ENCODE measurements at regions not wholly inside any gene's neighbourhood (a gene's known extent, or its start where the extent isn't known, plus 50 kb on each side); places are given as distances from the start of the nearest gene placed in this dataset.

DNA sequence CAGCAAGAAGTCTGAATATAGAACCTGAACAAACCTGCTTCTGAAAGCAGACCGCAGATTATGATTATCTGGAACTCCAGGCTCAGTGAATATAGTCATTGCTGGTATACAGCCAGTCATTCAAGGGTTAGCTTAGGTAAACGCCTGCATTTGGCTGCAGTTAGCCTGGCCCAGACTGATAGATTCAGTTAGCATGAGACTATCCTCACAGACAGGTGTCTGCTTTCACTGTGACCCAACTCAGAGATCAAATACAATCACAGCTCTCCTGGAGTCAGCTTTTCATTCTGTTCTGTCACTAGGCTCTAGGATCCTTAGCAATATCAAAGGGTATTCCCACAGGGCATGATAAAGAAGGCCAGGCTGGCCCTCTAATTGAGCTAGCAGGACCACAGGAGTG lies 138.6 kb upstream of the PLCXD3 start:
- no peaks in the 10 kb centered on the region; the same call in 1 of the 2 replicates for H3K27me3 ChIP-seq (replicated peaks; ENCODE audit: control insufficient read depth, insufficient read depth, low read length)
- no peak overlapping the region for H3K4me3 ChIP-seq (replicated peaks; ENCODE audit: low read depth, low read length)
- no peak for TF ChIP-seq CTCF (IDR thresholded peaks at IDR 0.05; ENCODE audit: insufficient read depth, low read length, poor library complexity, severe bottlenecking)
- H3K36me3 ChIP-seq (ENCODE audit: control insufficient read depth, insufficient read depth, low read length), result no peaks in the 10 kb centered on the region
- no peak for DNase-seq (ENCODE audit: extremely low read depth, insufficient read length)

DNA sequence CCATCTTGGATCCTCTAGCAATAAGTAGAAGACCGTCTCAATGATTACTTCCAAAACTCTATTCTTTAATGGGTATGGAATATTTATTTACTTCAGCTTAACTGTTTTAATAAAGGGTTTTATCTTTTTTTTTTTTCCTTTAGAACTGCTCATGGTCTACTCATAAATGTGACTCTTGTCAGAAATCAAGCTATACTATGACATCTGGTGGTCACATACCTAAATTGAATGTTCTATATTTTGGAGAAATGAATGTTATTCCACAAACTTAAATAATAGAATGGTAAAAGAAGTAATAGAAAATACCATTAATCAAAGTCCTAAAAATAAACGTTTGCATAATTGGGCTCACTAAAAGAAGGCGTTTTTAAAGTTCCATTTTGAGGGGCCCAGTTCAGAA lies 131.2 kb upstream of the PLCXD3 start:
- no peak overlapping the region for H3K4me3 ChIP-seq (replicated peaks; ENCODE audit: low read depth, low read length)
- no peak for TF ChIP-seq CTCF (IDR thresholded peaks at IDR 0.05; ENCODE audit: insufficient read depth, low read length, poor library complexity, severe bottlenecking)
- H3K27me3 ChIP-seq (replicated peaks; ENCODE audit: control insufficient read depth, insufficient read depth, low read length), result no peaks in the 10 kb centered on the region; the same call in 1 of the 2 replicates
- no peak for DNase-seq (ENCODE audit: extremely low read depth, insufficient read length)
- no peaks in the 10 kb centered on the region for H3K36me3 ChIP-seq (ENCODE audit: control insufficient read depth, insufficient read depth, low read length)

DNA sequence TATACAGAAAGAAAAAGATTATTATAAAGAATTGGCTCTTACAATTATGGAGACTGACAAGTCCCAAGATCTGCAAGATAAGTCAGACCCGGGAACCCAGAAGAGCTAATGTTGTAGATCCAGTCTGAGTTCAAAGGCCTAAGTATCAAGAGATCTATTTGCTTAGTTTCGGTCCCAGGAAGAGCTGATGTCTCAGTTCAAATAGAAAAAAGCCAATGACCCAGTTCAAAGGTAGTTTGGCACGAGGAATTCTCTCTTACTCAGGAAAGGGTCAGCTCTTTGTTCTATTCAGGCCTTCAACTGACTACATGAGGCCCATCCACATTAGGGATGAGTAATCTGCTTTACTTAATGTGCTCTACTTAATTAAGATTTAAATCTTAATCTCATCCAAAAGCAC lies 128.3 kb upstream of the PLCXD3 start:
- no peak for TF ChIP-seq CTCF (IDR thresholded peaks at IDR 0.05; ENCODE audit: insufficient read depth, low read length, poor library complexity, severe bottlenecking)
- DNase-seq (ENCODE audit: extremely low read depth, insufficient read length), result no peak
- Histone ChIP-seq H3K4me3 (replicated peaks; ENCODE audit: low read depth, low read length) (no peak overlapping the region), H3K27me3 (replicated peaks; ENCODE audit: control insufficient read depth, insufficient read depth, low read length) (no peaks in the 10 kb centered on the region), H3K36me3 (ENCODE audit: control insufficient read depth, insufficient read depth, low read length) (no peaks in the 10 kb centered on the region)

- no peak for DNase-seq (ENCODE audit: extremely low read depth, insufficient read length)
- TF ChIP-seq CTCF (IDR thresholded peaks at IDR 0.05; ENCODE audit: insufficient read depth, low read length, poor library complexity, severe bottlenecking), result peak; percentile 30
These were observed 127.5 kb upstream of the PLCXD3 start for GRCh38 chr5:41637869-41638268.

GRCh38 chr5:41637424-41637823 lies 127.0 kb upstream of the PLCXD3 start:
- no peak for TF ChIP-seq CTCF (IDR thresholded peaks at IDR 0.05; ENCODE audit: insufficient read depth, low read length, poor library complexity, severe bottlenecking)
- H3K4me3 ChIP-seq (replicated peaks; ENCODE audit: low read depth, low read length), result no peak overlapping the region
- no peak for DNase-seq (ENCODE audit: extremely low read depth, insufficient read length)
- H3K27me3 ChIP-seq (replicated peaks; ENCODE audit: control insufficient read depth, insufficient read depth, low read length), result no peaks in the 10 kb centered on the region
- no peaks in the 10 kb centered on the region for H3K36me3 ChIP-seq (ENCODE audit: control insufficient read depth, insufficient read depth, low read length)

More at GRCh38 chr5:41637869-41638268, 127.5 kb upstream of the PLCXD3 start:
- Histone ChIP-seq H3K4me3 (replicated peaks; ENCODE audit: low read depth, low read length) (no peak overlapping the region), H3K36me3 (ENCODE audit: control insufficient read depth, insufficient read depth, low read length) (no peaks in the 10 kb centered on the region), H3K27me3 (replicated peaks; ENCODE audit: control insufficient read depth, insufficient read depth, low read length) (no peaks in the 10 kb centered on the region)

DNA sequence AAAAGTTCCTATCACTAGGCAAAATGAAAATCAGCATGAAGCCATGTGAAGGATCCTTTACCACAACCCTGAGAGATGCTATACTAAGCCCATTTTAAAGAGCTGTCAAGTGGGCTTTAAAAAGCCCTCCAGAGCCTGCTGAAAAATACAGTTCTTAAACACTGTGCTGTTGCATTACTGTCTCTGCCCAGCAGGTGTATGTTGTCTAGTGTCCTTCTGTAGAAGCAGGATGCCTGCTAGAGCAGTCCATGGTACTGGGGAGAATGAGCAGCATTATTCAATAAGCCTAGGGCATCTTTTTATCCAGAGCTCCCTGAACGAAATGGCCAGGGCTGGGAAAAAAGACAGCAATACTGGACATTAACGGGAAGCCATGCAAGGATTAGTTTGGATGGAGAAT lies 126.2 kb upstream of the PLCXD3 start:
- H3K4me3 ChIP-seq (replicated peaks; ENCODE audit: low read depth, low read length), result no peak overlapping the region
- no peaks in the 10 kb centered on the region for H3K36me3 ChIP-seq (ENCODE audit: control insufficient read depth, insufficient read depth, low read length)
- no peaks in the 10 kb centered on the region for H3K27me3 ChIP-seq (replicated peaks; ENCODE audit: control insufficient read depth, insufficient read depth, low read length)
- no peak for DNase-seq (ENCODE audit: extremely low read depth, insufficient read length)
- TF ChIP-seq CTCF (IDR thresholded peaks at IDR 0.05; ENCODE audit: insufficient read depth, low read length, poor library complexity, severe bottlenecking), result peak; percentile 42
